HG03442 (cell line): ENCODE measurements at regions not wholly inside any gene's neighbourhood (a gene's known extent, or its start where the extent isn't known, plus 50 kb on each side); places are given as distances from the start of the nearest gene placed in this dataset.
A peak's percentile ranks its signal among the peaks of the same experiment; 100 is the strongest.

Experiments used
- ATAC-seq: cut with Tn5 transposase; IDR thresholded peaks from one replicate; pipeline ENCODE4 v1.9.1; 2021; ENCODE audit warnings: mild to moderate bottlenecking, moderate library complexity; ENCODE audit not compliant: unreplicated experiment

DNA sequence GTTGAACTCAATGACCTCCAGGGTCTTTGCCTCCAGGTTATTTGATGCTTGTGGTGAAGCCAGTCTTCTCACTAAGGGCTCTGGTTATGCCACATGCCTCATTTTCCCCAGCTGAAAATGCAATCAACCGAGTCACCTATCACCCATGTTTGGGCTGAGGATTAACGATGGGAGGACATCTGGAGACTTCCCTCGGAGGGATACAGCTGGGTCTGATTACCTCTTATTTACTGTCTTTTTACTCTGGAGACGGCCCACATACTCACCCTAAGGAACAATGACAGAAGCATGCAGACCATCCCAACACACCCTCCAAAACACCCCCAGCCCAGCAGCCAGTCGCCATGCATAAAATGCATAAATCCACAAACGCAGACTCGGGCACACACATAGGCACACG, 187.4 kb downstream of the OPA1 start:
- ATAC-seq: no peak

DNA sequence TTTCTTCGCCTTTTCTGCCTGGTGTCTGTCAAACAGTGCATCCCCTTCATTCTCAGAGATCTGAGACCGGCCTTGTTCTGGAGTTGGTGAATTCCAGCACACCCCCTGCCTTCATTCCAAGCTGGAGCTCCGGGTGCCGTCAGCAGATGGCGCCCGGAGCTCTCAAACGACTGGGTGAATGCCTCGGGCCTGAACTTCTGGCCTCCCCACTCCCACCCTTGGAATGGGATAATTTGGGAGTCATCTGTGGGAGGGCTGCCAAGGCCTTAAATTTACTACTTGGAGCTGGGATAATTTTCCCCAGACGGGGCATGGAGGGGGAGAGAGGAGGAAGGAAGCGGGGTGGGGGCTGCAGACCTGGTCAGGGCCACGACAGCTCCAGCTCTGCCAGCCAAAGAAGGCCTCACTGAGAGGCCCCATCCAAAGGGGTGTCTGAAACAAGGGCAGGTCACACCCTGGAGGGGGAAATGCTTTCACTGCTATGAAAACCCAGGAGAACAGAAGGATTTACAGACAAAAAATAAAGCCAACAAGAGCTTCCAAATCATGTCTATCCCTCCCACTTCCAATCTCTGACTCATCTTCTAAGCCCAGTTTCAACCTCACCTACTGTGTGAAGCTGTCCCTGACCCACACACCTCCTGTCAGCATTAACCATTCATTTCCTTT, 187.9 kb downstream of the OPA1 start:
- no peak for ATAC-seq

DNA sequence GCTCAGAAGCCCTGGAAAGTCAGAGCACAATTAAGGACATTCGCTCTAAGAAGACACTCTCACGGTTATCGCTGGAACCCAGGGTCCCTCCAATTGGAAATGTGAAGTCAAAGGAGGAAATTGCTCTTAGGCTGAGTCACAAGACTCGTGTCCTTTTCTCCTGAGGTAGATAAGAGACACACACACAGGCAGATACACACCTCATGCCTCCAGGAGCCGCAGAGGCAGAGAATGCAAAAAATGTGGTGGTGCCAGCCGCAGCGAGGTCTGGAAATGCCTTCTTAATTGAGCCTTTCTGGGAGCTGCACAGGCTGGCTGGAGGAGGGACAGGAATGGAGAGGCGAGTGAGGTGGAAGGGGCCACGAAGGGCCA, 189.3 kb downstream of the OPA1 start:
- ATAC-seq: no peak

DNA sequence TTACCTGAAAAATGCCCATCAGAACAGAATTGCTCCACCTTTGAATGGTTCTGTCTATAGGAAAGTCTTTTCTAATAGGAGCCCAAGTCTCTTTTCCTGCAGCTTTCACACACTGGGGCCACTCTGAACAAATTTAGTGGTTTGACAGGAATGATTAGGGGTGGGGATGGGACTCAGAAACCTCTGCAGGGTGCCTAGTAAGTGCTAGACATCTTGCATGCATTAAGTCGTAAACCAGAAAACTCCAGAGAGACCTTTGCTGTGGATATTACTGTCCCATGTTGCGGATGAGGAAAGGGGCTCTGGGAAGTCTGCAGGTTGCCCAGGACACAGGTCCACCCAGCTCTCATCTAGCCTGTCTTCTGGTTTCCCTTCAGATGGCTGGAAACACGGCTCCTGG, 189.7 kb downstream of the OPA1 start:
- no peak for ATAC-seq

- ATAC-seq: no peak
Observed at GRCh38 chr3:193783166-193783896, 190.3 kb downstream of the OPA1 start.

DNA sequence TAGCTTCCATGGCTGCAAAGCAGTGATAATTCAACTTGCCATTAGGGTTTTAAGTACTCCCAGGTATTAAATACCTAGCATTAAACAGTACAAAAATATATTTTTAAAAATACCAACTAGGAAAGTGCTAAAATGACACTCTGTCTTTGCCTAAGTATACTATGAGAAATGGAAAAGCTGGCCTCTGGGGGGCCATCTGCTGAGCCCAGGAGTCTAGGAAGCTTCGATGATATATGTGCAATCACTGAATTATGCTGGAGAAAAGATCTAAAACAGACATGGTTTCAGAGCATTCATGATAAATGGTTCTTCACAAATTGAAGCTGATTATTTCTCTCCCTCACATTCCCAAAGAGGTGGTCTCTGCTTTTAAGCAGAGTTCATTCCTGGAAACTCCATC, 191.8 kb downstream of the OPA1 start:
- ATAC-seq: no peak

GRCh38 chr3:193787496-193787870, 194.5 kb downstream of the OPA1 start:
- ATAC-seq: no peak

DNA sequence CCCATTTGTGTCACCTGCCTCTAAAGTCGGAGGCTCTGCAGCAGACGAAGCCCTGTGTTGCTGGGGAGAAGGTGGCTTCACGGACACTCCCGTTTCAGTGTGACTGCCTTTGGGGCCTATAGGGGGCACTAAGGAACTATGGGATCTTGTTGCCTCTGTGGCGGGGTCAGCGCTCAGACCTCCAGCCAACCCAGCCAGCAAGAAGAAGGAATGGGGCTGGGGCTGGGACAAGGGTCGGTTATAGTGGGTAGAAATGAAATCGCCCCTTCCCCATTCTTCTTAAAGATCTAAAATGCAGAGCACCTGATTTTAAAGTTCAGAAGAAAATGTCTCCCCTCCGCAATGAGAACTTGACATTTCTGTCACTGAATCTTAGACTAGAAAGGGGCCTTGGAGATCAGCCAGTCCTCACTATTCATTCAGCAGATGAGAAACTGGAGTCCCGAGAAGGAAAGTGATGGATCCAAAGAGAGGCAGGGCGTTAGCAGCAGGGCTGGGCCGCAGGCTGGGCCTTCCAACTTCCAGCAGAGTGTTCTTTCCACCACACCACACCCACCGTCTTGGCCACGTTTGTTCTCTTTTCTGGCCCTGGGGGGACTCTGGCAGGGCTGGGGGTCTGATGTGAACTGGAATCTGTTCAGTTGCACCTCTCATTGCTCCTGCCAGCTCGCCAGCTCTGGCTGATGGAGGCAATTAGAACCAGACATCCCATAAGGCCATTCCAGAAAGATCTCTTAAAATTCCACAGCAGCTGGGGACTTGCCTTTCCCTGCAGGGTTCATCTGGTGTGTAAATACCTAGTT, 195.4 kb downstream of the OPA1 start:
- peak; percentile 79 for ATAC-seq

- no peak for ATAC-seq
Observed at GRCh38 chr3:193789455-193789854, 196.4 kb downstream of the OPA1 start.

DNA sequence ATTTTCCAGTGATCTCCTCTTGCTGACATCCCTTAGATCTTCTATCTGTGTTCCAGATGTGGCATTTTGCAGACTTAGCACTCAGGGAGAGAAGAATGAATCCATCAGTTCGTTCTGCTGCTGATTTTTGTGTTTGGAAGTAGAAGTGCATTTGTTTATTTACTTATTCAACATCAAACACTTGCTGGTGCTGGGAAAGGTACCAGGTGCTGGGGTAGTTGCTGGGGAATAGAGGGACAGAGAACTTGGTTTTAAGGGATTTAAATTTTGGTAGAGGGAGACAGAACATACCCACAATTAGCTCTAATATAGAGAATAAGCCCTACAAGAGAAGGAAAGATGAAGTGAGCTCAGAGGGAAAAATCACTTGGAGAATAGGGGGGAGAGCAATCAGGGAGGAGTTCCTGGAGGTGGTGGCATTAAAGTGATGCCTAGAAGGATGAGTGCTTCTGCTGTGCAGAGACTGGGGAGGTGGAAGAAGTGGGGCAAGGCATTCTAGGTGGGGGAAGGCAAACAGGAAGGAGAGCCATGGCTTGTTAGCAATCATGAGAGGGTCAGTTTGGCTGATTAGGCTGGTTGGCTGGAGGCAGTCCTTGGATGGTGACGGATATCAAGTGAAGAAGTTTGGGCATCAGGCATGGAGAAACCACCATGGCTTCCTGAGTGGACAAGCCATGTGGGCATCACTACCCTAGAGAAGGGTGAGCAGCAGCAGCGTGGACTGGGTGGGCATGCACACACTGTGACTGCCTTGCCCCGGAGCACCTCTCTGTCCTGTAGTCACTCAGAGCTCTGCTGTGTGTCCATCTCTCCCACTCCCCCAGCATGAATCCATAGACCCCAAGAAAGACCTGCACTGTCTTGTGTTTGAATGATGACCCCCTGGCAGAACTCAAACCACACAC, 197.3 kb downstream of the OPA1 start:
- no peak for ATAC-seq

GRCh38 chr3:193791041-193792032, 198.3 kb downstream of the OPA1 start:
- no peak for ATAC-seq

GRCh38 chr3:193793123-193793522, 200.1 kb downstream of the OPA1 start:
- no peak for ATAC-seq

DNA sequence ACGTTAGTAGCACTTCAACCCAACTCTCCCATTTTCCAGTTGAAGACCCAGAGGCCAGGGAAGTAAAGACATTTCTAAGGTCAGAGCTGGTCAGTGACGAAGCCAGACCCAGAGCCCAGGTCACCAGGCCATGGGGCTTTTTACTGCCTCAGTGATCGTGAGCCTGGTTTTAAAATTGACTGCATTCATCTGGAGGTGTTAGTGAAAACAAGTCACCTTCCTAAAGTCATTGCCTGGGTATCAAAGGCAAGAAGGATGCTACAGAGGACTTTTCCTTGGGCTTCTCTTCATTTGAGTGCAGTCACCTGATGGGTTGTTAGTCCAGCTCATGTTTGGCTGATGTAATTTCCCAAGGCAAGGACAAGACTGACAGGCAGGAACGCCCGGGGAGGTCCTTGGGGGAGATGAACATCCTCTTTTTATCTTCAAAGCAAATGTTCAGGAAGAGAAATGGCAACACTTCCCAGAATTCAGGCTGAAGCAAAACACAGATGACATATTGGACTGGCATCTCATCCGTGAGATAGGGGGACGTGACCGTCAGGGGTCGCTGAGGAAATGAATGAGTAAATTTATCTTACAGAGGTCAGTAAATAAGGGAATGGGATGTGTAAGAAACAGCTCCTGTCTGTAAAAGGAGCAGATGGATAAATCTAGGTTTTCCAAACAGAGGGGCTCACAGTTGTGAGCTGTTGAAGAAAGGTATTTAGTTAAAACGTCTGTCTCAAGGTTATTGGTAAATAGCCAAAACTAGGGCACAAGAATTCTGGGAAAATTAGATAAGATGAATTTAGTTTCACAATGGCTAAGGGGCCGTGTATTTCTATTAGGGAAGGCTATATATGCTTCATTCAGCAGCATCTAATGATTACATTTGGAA, 201.2 kb downstream of the OPA1 start:
- ATAC-seq: no peak

DNA sequence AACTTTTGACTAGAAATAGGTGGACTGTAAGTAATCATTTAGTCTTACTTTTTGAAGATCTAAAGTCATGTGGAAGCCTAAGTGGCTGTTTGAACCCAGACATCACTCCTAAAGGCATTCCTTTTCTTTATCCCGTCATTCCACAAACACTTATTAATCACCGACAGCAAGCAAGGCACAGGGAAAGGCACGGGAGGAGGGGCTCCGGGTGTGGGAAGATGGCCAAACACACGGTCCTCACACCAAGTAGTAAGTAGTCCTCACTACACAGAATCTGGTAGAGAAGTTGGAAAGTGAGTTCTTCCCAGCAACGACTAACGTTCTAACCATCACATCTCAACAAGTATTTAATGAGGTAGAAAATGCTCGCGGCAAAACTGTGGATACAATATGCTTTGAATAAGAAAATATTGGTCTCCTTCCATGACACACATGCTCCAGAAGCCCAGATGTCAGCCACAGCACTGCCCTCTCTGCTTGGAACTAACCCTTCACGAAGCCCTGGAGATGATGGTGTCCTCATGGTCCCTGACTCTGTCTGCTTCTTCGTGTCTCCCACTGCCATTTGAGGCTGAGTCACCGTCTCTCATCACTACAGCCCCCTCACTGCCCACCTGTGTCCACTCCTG, 202.2 kb downstream of the OPA1 start:
- ATAC-seq: no peak

- no peak for ATAC-seq
Observed at GRCh38 chr3:193796089-193796488, 203.1 kb downstream of the OPA1 start.

- ATAC-seq: no peak
Observed at GRCh38 chr3:193797566-193797965, 204.6 kb downstream of the OPA1 start.

DNA sequence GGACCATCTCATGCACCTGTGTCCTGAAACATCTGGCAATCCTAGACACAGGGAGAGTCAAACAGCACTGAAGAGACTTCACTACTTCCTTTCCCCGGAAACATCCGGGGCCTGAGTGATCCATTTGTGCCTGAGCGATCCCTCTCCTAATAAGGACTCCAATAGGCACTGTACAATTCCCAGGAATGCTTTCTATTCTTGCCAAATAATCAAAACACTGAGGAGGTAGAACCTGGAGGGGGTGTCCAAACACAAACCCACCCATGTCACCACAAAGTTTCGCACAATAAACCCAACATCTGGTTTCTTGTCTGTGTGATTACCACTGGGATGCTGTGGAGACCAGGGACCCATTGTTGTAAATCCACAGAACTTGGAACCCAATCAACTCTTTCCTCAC, 205.0 kb downstream of the OPA1 start:
- no peak for ATAC-seq
